ENCODE measurements at regions not wholly inside any gene's neighbourhood (a gene's known extent, or its start where the extent isn't known, plus 50 kb on each side); places are given as distances from the start of the nearest gene placed in this dataset.

- no peak for DNase-seq (ENCODE audit: low read depth)
Measured at GRCh38 chr1:117678246-117678977, 72.6 kb downstream of the TENT5C start.

GRCh38 chr1:117679299-117679698 lies 73.5 kb downstream of the TENT5C start:
- DNase-seq (ENCODE audit: low read depth) = no peak

- no peak for DNase-seq (ENCODE audit: low read depth)
Measured at GRCh38 chr1:117679868-117680267, 74.0 kb downstream of the TENT5C start.

GRCh38 chr1:117680316-117681002 lies 74.6 kb downstream of the TENT5C start:
- DNase-seq (ENCODE audit: low read depth) = no peak

- DNase-seq (ENCODE audit: low read depth) = no peak
Measured at GRCh38 chr1:117681093-117681900, 75.4 kb downstream of the TENT5C start.

- DNase-seq (ENCODE audit: low read depth) = no peak
Measured at GRCh38 chr1:117681901-117682250, 76.0 kb downstream of the TENT5C start.

GRCh38 chr1:117682372-117682771 lies 76.5 kb downstream of the TENT5C start:
- no peak for DNase-seq (ENCODE audit: low read depth)

GRCh38 chr1:117683571-117684285 lies 77.9 kb downstream of the TENT5C start:
- peak; percentile 83 for DNase-seq (ENCODE audit: low read depth)

- DNase-seq (ENCODE audit: low read depth) = no peak
Measured at GRCh38 chr1:117685936-117686806, 80.3 kb downstream of the TENT5C start.

- peak; percentile 69 for DNase-seq (ENCODE audit: low read depth)
Measured at GRCh38 chr1:117686907-117687306, 81.1 kb downstream of the TENT5C start.

- no peak for DNase-seq (ENCODE audit: low read depth)
Measured at GRCh38 chr1:117689997-117690625, 84.3 kb downstream of the TENT5C start.

GRCh38 chr1:117691942-117692341 lies 86.1 kb downstream of the TENT5C start:
- DNase-seq (ENCODE audit: low read depth) = no peak

- no peak for DNase-seq (ENCODE audit: low read depth)
Measured at GRCh38 chr1:117694543-117694942, 88.7 kb downstream of the TENT5C start.

- DNase-seq (ENCODE audit: low read depth) = peak; percentile 57
Measured at GRCh38 chr1:117695796-117696490, 90.1 kb downstream of the TENT5C start.

- DNase-seq (ENCODE audit: low read depth) = no peak
Measured at GRCh38 chr1:117696561-117696960, 90.7 kb downstream of the TENT5C start.

GRCh38 chr1:117697220-117697781 lies 91.5 kb downstream of the TENT5C start:
- peak; percentile 24 for DNase-seq (ENCODE audit: low read depth)

GRCh38 chr1:117698398-117699160 lies 92.7 kb downstream of the TENT5C start:
- no peak for DNase-seq (ENCODE audit: low read depth)

GRCh38 chr1:117699953-117700352 lies 94.1 kb downstream of the TENT5C start:
- no peak for DNase-seq (ENCODE audit: low read depth)

GRCh38 chr1:117702654-117703053 lies 96.8 kb downstream of the TENT5C start:
- DNase-seq (ENCODE audit: low read depth) = peak; percentile 56
